ENCODE measurements at regions not wholly inside any gene's neighbourhood (a gene's known extent, or its start where the extent isn't known, plus 50 kb on each side); places are given as distances from the start of the nearest gene placed in this dataset.
A peak's percentile ranks its signal among the peaks of the same experiment; 100 is the strongest.
"Not testable (repeated sequence)": the region's sequence is repeated elsewhere in the genome, so short reads cannot be mapped to it uniquely, and the experiment has no call there.

- H3K9me3 Mint-ChIP-seq (ENCODE audit: insufficient read depth); H3K4me3 Mint-ChIP-seq; H3K4me3 ChIP-seq (ENCODE audit: control extremely low read depth in 1 of 5, extremely low read depth in 1 of 5, insufficient read depth in 1 of 5, low read depth in 2 of 5, low read length in 4 of 5); H3K9ac ChIP-seq (ENCODE audit: low read length); H3K27me3 Mint-ChIP-seq; intact Hi-C loops (cut with micrococcal nuclease); H3K79me2 ChIP-seq (ENCODE audit: control insufficient read depth, insufficient read depth, low read length); DNase-seq; H3K27ac ChIP-seq (ENCODE audit: low read length in 2 of 2); H4K20me1 ChIP-seq (ENCODE audit: control insufficient read depth, insufficient read depth, low read length, poor library complexity, severe bottlenecking); H3K36me3 ChIP-seq (replicated peaks in 1 of 2; ENCODE audit: control extremely low read depth in 1 of 2, control insufficient read depth in 1 of 2, extremely low read depth in 1 of 2, insufficient read depth in 2 of 2, low read length in 1 of 2); POLR2A ChIA-PET; H3K9me3 ChIP-seq (ENCODE audit: control extremely low read depth in 1 of 3, control insufficient read depth in 2 of 3, insufficient read depth in 1 of 3, low read length in 2 of 3); CTCF ChIA-PET; H3K4me1 Mint-ChIP-seq; H3K4me2 ChIP-seq (replicated peaks; ENCODE audit: low read depth, low read length, poor library complexity, severe bottlenecking); H3K27ac Mint-ChIP-seq; H2AFZ ChIP-seq (ENCODE audit: insufficient read depth, low read depth, low read length, poor library complexity, severe bottlenecking); ATAC-seq (ENCODE audit: low read depth); H3K4me1 ChIP-seq (ENCODE audit: control insufficient read depth in 2 of 2, insufficient read depth in 2 of 2, low read length in 2 of 2): not testable (repeated sequence)
- no CpG with 5 or more reads among the region's 2 CpGs for WGBS (ENCODE audit: insufficient coverage)
- peaks cover 0 to 36% (median 21%) of the 10 kb centered on the region in 4 experiments for H3K27me3 ChIP-seq (replicated peaks in 1 of 4; ENCODE audit: control extremely low read depth in 1 of 4, control insufficient read depth in 3 of 4, insufficient read depth in 4 of 4, low read length in 3 of 4)
These were observed 174.1 kb upstream of the IRF2BP2 start for GRCh38 chr1:234784108-234784507.

DNA sequence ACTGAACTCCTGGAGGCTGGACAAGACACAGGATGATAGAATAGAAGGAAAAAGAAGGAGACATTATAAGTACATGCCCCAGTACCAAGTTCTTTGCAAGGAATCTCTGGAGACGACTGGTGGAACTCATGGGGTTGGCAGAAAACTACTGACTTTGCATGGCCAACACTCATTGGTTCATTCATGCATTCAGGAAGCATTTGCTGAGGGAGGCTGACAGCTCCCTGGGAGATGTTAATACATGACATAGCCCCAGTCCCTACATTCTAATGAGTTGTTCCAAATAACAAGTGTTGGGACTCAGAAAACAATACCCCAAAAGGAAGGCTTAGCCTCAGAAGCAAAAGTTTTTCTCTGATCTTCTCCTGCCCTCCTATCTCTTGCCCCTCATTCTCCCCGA is 172.8 kb upstream of the IRF2BP2 start:
- no peak overlapping the region for H3K4me3 Mint-ChIP-seq
- POLR2A ChIA-PET: no interaction called here
- DNase-seq: peak; percentile 19

More for the DNA sequence above, 172.8 kb upstream of the IRF2BP2 start:
- no peak overlapping the region for H3K27ac Mint-ChIP-seq
- no peaks in the 10 kb centered on the region for H3K79me2 ChIP-seq (ENCODE audit: control insufficient read depth, insufficient read depth, low read length)
- H3K4me1 ChIP-seq (ENCODE audit: control insufficient read depth in 2 of 2, insufficient read depth in 2 of 2, low read length in 2 of 2): peaks cover 3 to 7% of the 10 kb centered on the region in 2 donors
- no peak overlapping the region for H3K4me3 ChIP-seq (ENCODE audit: control extremely low read depth in 1 of 5, extremely low read depth in 1 of 5, insufficient read depth in 1 of 5, low read depth in 2 of 5, low read length in 4 of 5)
- no peaks in the 10 kb centered on the region for H3K27me3 Mint-ChIP-seq
- WGBS (ENCODE audit: insufficient coverage): 79% methylated on average over 2 of the region's 2 CpGs
- H3K9me3 Mint-ChIP-seq (ENCODE audit: insufficient read depth): no peaks in the 10 kb centered on the region
- H3K4me1 Mint-ChIP-seq: no peaks in the 10 kb centered on the region
- no peak for ATAC-seq (ENCODE audit: low read depth)
- no peak overlapping the region for H3K9ac ChIP-seq (ENCODE audit: low read length)
- H3K27ac ChIP-seq (ENCODE audit: low read length in 2 of 2): no peak overlapping the region
- peaks cover 0 to 5% (median 0%) of the 10 kb centered on the region in 3 donors for H3K9me3 ChIP-seq (ENCODE audit: control extremely low read depth in 1 of 3, control insufficient read depth in 2 of 3, insufficient read depth in 1 of 3, low read length in 2 of 3)
- intact Hi-C loops (cut with micrococcal nuclease): no loop called here
- TF ChIP-seq CTCF (IDR thresholded peaks at IDR 0.05) (no peak), EZH2 (IDR thresholded peaks at IDR 0.05; ENCODE audit: borderline replicate concordance, insufficient read depth, low read depth, low read length, poor library complexity, severe bottlenecking) (no peak)
- CTCF ChIA-PET: no interaction called here
- H3K36me3 ChIP-seq (replicated peaks in 1 of 2; ENCODE audit: control extremely low read depth in 1 of 2, control insufficient read depth in 1 of 2, extremely low read depth in 1 of 2, insufficient read depth in 2 of 2, low read length in 1 of 2): no peaks in the 10 kb centered on the region
- no peak overlapping the region for H3K4me2 ChIP-seq (replicated peaks; ENCODE audit: low read depth, low read length, poor library complexity, severe bottlenecking)
- peaks cover 0 to 48% (median 28%) of the 10 kb centered on the region in 4 experiments for H3K27me3 ChIP-seq (replicated peaks in 1 of 4; ENCODE audit: control extremely low read depth in 1 of 4, control insufficient read depth in 3 of 4, insufficient read depth in 4 of 4, low read length in 3 of 4)
- no peak overlapping the region for H2AFZ ChIP-seq (ENCODE audit: insufficient read depth, low read depth, low read length, poor library complexity, severe bottlenecking)
- H4K20me1 ChIP-seq (ENCODE audit: control insufficient read depth, insufficient read depth, low read length, poor library complexity, severe bottlenecking): no peaks in the 10 kb centered on the region
